HUDEP-2 (cell line): ENCODE measurements at regions not wholly inside any gene's neighbourhood (a gene's known extent, or its start where the extent isn't known, plus 50 kb on each side); places are given as distances from the start of the nearest gene placed in this dataset.

ENCODE experiments used
- DNase-seq, 76 experiments: peaks; one replicate each; lab custom pipeline; 2025; ENCODE audit not compliant: unreplicated experiment in 76 of 76; lab: John Stamatoyannopoulos, UW

GRCh38 chr11:87443707-87444106 lies 406.0 kb downstream of the TMEM135 start:
- no peak for DNase-seq

GRCh38 chr11:87440076-87440770 lies 402.5 kb downstream of the TMEM135 start:
- no peak for DNase-seq

- DNase-seq = no peak
Observed at GRCh38 chr11:87438416-87438815, 400.7 kb downstream of the TMEM135 start.

GRCh38 chr11:87437844-87438223 lies 400.1 kb downstream of the TMEM135 start:
- DNase-seq = no peak

GRCh38 chr11:87437133-87437843 lies 399.6 kb downstream of the TMEM135 start:
- DNase-seq = no peak

GRCh38 chr11:87432022-87432421 lies 394.3 kb downstream of the TMEM135 start:
- no peak for DNase-seq

GRCh38 chr11:87431392-87431791 lies 393.7 kb downstream of the TMEM135 start:
- no peak for DNase-seq

- no peak for DNase-seq
Observed at GRCh38 chr11:87430821-87431220, 393.1 kb downstream of the TMEM135 start.

GRCh38 chr11:87429996-87430395 lies 392.3 kb downstream of the TMEM135 start:
- no peak for DNase-seq

GRCh38 chr11:87428266-87428665 lies 390.5 kb downstream of the TMEM135 start:
- DNase-seq = no peak

GRCh38 chr11:87425943-87426342 lies 388.2 kb downstream of the TMEM135 start:
- DNase-seq = no peak

GRCh38 chr11:87425391-87425790 lies 387.7 kb downstream of the TMEM135 start:
- DNase-seq = no peak

- DNase-seq = no peak
Observed at GRCh38 chr11:87423161-87423560, 385.4 kb downstream of the TMEM135 start.

- no peak for DNase-seq
Observed at GRCh38 chr11:87422566-87422965, 384.8 kb downstream of the TMEM135 start.

GRCh38 chr11:87421422-87421821 lies 383.7 kb downstream of the TMEM135 start:
- peak in 31 of 76 experiments; percentile 1 to 61 (median 35) for DNase-seq

GRCh38 chr11:87417951-87418350 lies 380.2 kb downstream of the TMEM135 start:
- no peak for DNase-seq

- DNase-seq = no peak
Observed at GRCh38 chr11:87405843-87406242, 368.1 kb downstream of the TMEM135 start.

GRCh38 chr11:87405356-87405755 lies 367.6 kb downstream of the TMEM135 start:
- DNase-seq = no peak

GRCh38 chr11:87401653-87402052 lies 363.9 kb downstream of the TMEM135 start:
- DNase-seq = no peak

GRCh38 chr11:87399341-87399740 lies 361.6 kb downstream of the TMEM135 start:
- DNase-seq = no peak

GRCh38 chr11:87398931-87399330 lies 361.2 kb downstream of the TMEM135 start:
- DNase-seq = no peak
